ENCODE measurements at regions not wholly inside any gene's neighbourhood (a gene's known extent, or its start where the extent isn't known, plus 50 kb on each side); places are given as distances from the start of the nearest gene placed in this dataset.

DNA sequence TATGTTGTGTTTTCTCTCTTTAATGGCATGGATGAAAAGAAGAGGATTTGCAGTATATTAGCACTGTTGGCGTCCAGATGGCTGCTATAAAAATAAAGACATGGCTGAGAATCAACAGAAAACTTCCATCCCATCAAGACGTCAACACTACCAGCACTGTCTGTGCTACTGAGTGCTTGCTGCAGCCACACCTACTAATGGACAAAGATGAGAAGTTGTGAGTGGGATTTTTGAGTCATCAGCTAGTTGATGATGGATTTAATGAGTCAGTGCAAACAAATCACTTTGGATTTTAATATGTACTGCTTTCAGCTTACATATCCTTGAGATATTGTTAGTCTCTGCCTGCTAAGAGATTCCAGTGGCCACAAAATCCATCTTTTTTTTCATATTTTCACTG lies 631.0 kb upstream of the ANKRD30A start:
- Mint-ChIP-seq H3K4me1 (no peaks in the 10 kb centered on the region), H3K27me3 (peaks cover 4% of the 10 kb centered on the region), H3K4me3 (no peak overlapping the region), H3K27ac (no peak overlapping the region), H3K9me3 (ENCODE audit: insufficient read depth) (no peaks in the 10 kb centered on the region)
- H3K4me3 ChIP-seq (ENCODE audit: control extremely low read depth in 1 of 5, extremely low read depth in 1 of 5, insufficient read depth in 1 of 5, low read depth in 2 of 5, low read length in 4 of 5) = no peak overlapping the region
- H3K4me1 ChIP-seq (ENCODE audit: control insufficient read depth in 2 of 2, insufficient read depth in 2 of 2, low read length in 2 of 2) = no peaks in the 10 kb centered on the region
- H3K9ac ChIP-seq (ENCODE audit: low read length) = no peak overlapping the region
- WGBS (ENCODE audit: insufficient coverage) = no CpG with 5 or more reads among the region's 2 CpGs
- DNase-seq (no peak), ATAC-seq (ENCODE audit: low read depth) (no peak)
- POLR2A ChIA-PET = no interaction called here
- no peak overlapping the region for H3K27ac ChIP-seq (ENCODE audit: low read length in 2 of 2)
- intact Hi-C loops (cut with micrococcal nuclease) = no loop called here
- no peaks in the 10 kb centered on the region for H3K79me2 ChIP-seq (ENCODE audit: control insufficient read depth, insufficient read depth, low read length)
- no peaks in the 10 kb centered on the region for H3K27me3 ChIP-seq (replicated peaks in 1 of 4; ENCODE audit: control extremely low read depth in 1 of 4, control insufficient read depth in 3 of 4, insufficient read depth in 4 of 4, low read length in 3 of 4)
- H2AFZ ChIP-seq (ENCODE audit: insufficient read depth, low read depth, low read length, poor library complexity, severe bottlenecking) = no peak overlapping the region
- no peak overlapping the region for H3K4me2 ChIP-seq (replicated peaks; ENCODE audit: low read depth, low read length, poor library complexity, severe bottlenecking)
- no peak for TF ChIP-seq EZH2 (IDR thresholded peaks at IDR 0.05; ENCODE audit: borderline replicate concordance, insufficient read depth, low read depth, low read length, poor library complexity, severe bottlenecking)
- TF ChIP-seq CTCF (IDR thresholded peaks at IDR 0.05) = no peak
- CTCF ChIA-PET = no interaction called here
- H3K9me3 ChIP-seq (ENCODE audit: control extremely low read depth in 1 of 3, control insufficient read depth in 2 of 3, insufficient read depth in 1 of 3, low read length in 2 of 3) = no peaks in the 10 kb centered on the region
- H4K20me1 ChIP-seq (ENCODE audit: control insufficient read depth, insufficient read depth, low read length, poor library complexity, severe bottlenecking) = no peaks in the 10 kb centered on the region
- no peaks in the 10 kb centered on the region for H3K36me3 ChIP-seq (replicated peaks in 1 of 2; ENCODE audit: control extremely low read depth in 1 of 2, control insufficient read depth in 1 of 2, extremely low read depth in 1 of 2, insufficient read depth in 2 of 2, low read length in 1 of 2)

DNA sequence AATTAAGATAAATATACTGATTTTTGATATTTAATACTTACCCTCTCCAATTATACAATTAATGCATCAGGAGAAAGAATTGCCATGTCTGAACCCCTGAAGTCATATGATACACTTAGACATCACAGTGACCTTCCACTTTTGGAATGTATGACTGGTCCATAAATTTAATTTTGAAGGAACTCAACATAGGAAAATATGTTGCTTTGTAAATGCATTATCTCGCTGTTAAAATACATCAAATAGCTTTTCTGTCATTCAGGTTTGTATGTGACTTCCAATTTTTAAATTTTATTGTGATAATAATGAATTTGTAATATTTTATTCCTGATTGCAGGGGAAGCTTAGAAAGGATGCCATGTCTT lies 631.9 kb upstream of the ANKRD30A start:
- intact Hi-C loops (cut with micrococcal nuclease) = no loop called here
- Mint-ChIP-seq H3K4me3 (no peak overlapping the region), H3K9me3 (ENCODE audit: insufficient read depth) (no peaks in the 10 kb centered on the region), H3K27me3 (peaks cover 4% of the 10 kb centered on the region), H3K27ac (no peak overlapping the region), H3K4me1 (no peaks in the 10 kb centered on the region)
- H2AFZ ChIP-seq (ENCODE audit: insufficient read depth, low read depth, low read length, poor library complexity, severe bottlenecking) = no peak overlapping the region
- DNase-seq (no peak), ATAC-seq (ENCODE audit: low read depth) (no peak)
- no peaks in the 10 kb centered on the region for H3K36me3 ChIP-seq (replicated peaks in 1 of 2; ENCODE audit: control extremely low read depth in 1 of 2, control insufficient read depth in 1 of 2, extremely low read depth in 1 of 2, insufficient read depth in 2 of 2, low read length in 1 of 2)
- H3K27me3 ChIP-seq (replicated peaks in 1 of 4; ENCODE audit: control extremely low read depth in 1 of 4, control insufficient read depth in 3 of 4, insufficient read depth in 4 of 4, low read length in 3 of 4) = no peaks in the 10 kb centered on the region
- H3K4me3 ChIP-seq (ENCODE audit: control extremely low read depth in 1 of 5, extremely low read depth in 1 of 5, insufficient read depth in 1 of 5, low read depth in 2 of 5, low read length in 4 of 5) = no peak overlapping the region
- ChIA-PET CTCF (no interaction called here), POLR2A (no interaction called here)
- H3K79me2 ChIP-seq (ENCODE audit: control insufficient read depth, insufficient read depth, low read length) = no peaks in the 10 kb centered on the region
- H4K20me1 ChIP-seq (ENCODE audit: control insufficient read depth, insufficient read depth, low read length, poor library complexity, severe bottlenecking) = no peaks in the 10 kb centered on the region
- TF ChIP-seq CTCF (IDR thresholded peaks at IDR 0.05) (no peak), EZH2 (IDR thresholded peaks at IDR 0.05; ENCODE audit: borderline replicate concordance, insufficient read depth, low read depth, low read length, poor library complexity, severe bottlenecking) (no peak)
- no peaks in the 10 kb centered on the region for H3K4me1 ChIP-seq (ENCODE audit: control insufficient read depth in 2 of 2, insufficient read depth in 2 of 2, low read length in 2 of 2)
- H3K9me3 ChIP-seq (ENCODE audit: control extremely low read depth in 1 of 3, control insufficient read depth in 2 of 3, insufficient read depth in 1 of 3, low read length in 2 of 3) = no peaks in the 10 kb centered on the region
- H3K9ac ChIP-seq (ENCODE audit: low read length) = no peak overlapping the region
- no CpG with 5 or more reads among the region's 1 CpG for WGBS (ENCODE audit: insufficient coverage)
- no peak overlapping the region for H3K4me2 ChIP-seq (replicated peaks; ENCODE audit: low read depth, low read length, poor library complexity, severe bottlenecking)
- no peak overlapping the region for H3K27ac ChIP-seq (ENCODE audit: low read length in 2 of 2)

All from B cell (primary cell).